ENCODE measurements at regions not wholly inside any gene's neighbourhood (a gene's known extent, or its start where the extent isn't known, plus 50 kb on each side); places are given as distances from the start of the nearest gene placed in this dataset.

- Histone ChIP-seq H3K4me1 (ENCODE audit: control insufficient read depth in 2 of 2, insufficient read depth in 2 of 2, low read length in 2 of 2) (no peaks in the 10 kb centered on the region), H3K9me3 (ENCODE audit: control extremely low read depth in 1 of 3, control insufficient read depth in 2 of 3, insufficient read depth in 1 of 3, low read length in 2 of 3) (peaks cover 9 to 52% (median 49%) of the 10 kb centered on the region in 3 donors), H4K20me1 (ENCODE audit: control insufficient read depth, insufficient read depth, low read length, poor library complexity, severe bottlenecking) (no peaks in the 10 kb centered on the region), H3K27me3 (replicated peaks in 1 of 4; ENCODE audit: control extremely low read depth in 1 of 4, control insufficient read depth in 3 of 4, insufficient read depth in 4 of 4, low read length in 3 of 4) (no peaks in the 10 kb centered on the region), H2AFZ (ENCODE audit: insufficient read depth, low read depth, low read length, poor library complexity, severe bottlenecking) (no peak overlapping the region), H3K79me2 (ENCODE audit: control insufficient read depth, insufficient read depth, low read length) (no peaks in the 10 kb centered on the region), H3K4me3 (ENCODE audit: control extremely low read depth in 1 of 5, extremely low read depth in 1 of 5, insufficient read depth in 1 of 5, low read depth in 2 of 5, low read length in 4 of 5) (no peak overlapping the region), H3K4me2 (replicated peaks; ENCODE audit: low read depth, low read length, poor library complexity, severe bottlenecking) (no peak overlapping the region), H3K36me3 (replicated peaks in 1 of 2; ENCODE audit: control extremely low read depth in 1 of 2, control insufficient read depth in 1 of 2, extremely low read depth in 1 of 2, insufficient read depth in 2 of 2, low read length in 1 of 2) (no peaks in the 10 kb centered on the region), H3K9ac (ENCODE audit: low read length) (no peak overlapping the region), H3K27ac (ENCODE audit: low read length in 2 of 2) (no peak overlapping the region)
- ChIA-PET CTCF (no interaction called here), POLR2A (no interaction called here)
- Mint-ChIP-seq H3K4me3 (no peak overlapping the region), H3K4me1 (no peaks in the 10 kb centered on the region), H3K27me3 (no peaks in the 10 kb centered on the region), H3K9me3 (ENCODE audit: insufficient read depth) (peaks cover 64% of the 10 kb centered on the region), H3K27ac (no peak overlapping the region)
- TF ChIP-seq EZH2 (IDR thresholded peaks at IDR 0.05; ENCODE audit: borderline replicate concordance, insufficient read depth, low read depth, low read length, poor library complexity, severe bottlenecking): no peak
- no peak for TF ChIP-seq CTCF (IDR thresholded peaks at IDR 0.05)
- DNase-seq: no peak
- WGBS (ENCODE audit: insufficient coverage): 18% methylated on average over 1 of the region's 2 CpGs
- no peak for ATAC-seq (ENCODE audit: low read depth)
- intact Hi-C loops (cut with micrococcal nuclease): no loop called here
These were observed 2563.7 kb upstream of the TPTE start for GRCh38 chr21:7957713-7958064.

All from B cell (primary cell).